ENCODE measurements at regions not wholly inside any gene's neighbourhood (a gene's known extent, or its start where the extent isn't known, plus 50 kb on each side); places are given as distances from the start of the nearest gene placed in this dataset.
A peak's percentile ranks its signal among the peaks of the same experiment; 100 is the strongest.
"Not testable (repeated sequence)": the region's sequence is repeated elsewhere in the genome, so short reads cannot be mapped to it uniquely, and the experiment has no call there.

- no peak for DNase-seq
Measured at GRCh38 chr21:28100366-28100765, 892.3 kb downstream of the LTN1 start.

GRCh38 chr21:28099001-28099705 is 893.5 kb downstream of the LTN1 start:
- no peak for DNase-seq

- DNase-seq = no peak
Measured at GRCh38 chr21:28091466-28091865, 901.2 kb downstream of the LTN1 start.

GRCh38 chr21:28090546-28090945 is 902.1 kb downstream of the LTN1 start:
- DNase-seq = no peak

GRCh38 chr21:28089599-28090441 is 902.9 kb downstream of the LTN1 start:
- no peak for DNase-seq

- no peak for DNase-seq
Measured at GRCh38 chr21:28086861-28087581, 905.7 kb downstream of the LTN1 start.

GRCh38 chr21:28084951-28085350 is 907.7 kb downstream of the LTN1 start:
- DNase-seq = no peak

- no peak for DNase-seq
Measured at GRCh38 chr21:28083350-28083749, 909.3 kb downstream of the LTN1 start.

- no peak for DNase-seq
Measured at GRCh38 chr21:28078126-28078525, 914.6 kb downstream of the LTN1 start.

- no peak for DNase-seq
Measured at GRCh38 chr21:28074676-28075075, 918.0 kb downstream of the LTN1 start.

- DNase-seq = no peak
Measured at GRCh38 chr21:28072601-28073000, 920.1 kb downstream of the LTN1 start.

GRCh38 chr21:28069450-28069923 is 923.2 kb downstream of the LTN1 start:
- DNase-seq = no peak

GRCh38 chr21:28068455-28069358 is 924.0 kb downstream of the LTN1 start:
- DNase-seq = no peak

- DNase-seq = no peak
Measured at GRCh38 chr21:28066596-28067387, 925.9 kb downstream of the LTN1 start.

GRCh38 chr21:28066076-28066475 is 926.6 kb downstream of the LTN1 start:
- DNase-seq = no peak

- no peak for DNase-seq
Measured at GRCh38 chr21:28063241-28064216, 929.1 kb downstream of the LTN1 start.

GRCh38 chr21:28052956-28053355 is 939.7 kb downstream of the LTN1 start:
- not testable (repeated sequence) for DNase-seq

- peak in 1 of 2 experiments; percentile 6 for DNase-seq
Measured at GRCh38 chr21:28051649-28052048, 941.0 kb downstream of the LTN1 start.

- not testable (repeated sequence) for DNase-seq
Measured at GRCh38 chr21:28035692-28036091, 957.0 kb downstream of the LTN1 start.

- DNase-seq = not testable (repeated sequence)
Measured at GRCh38 chr21:28034916-28035315, 957.8 kb downstream of the LTN1 start.

Data from AML-193 (cell line).